HEK293 (cell line): ENCODE measurements at regions not wholly inside any gene's neighbourhood (a gene's known extent, or its start where the extent isn't known, plus 50 kb on each side); places are given as distances from the start of the nearest gene placed in this dataset.
"Not testable (repeated sequence)": the region's sequence is repeated elsewhere in the genome, so short reads cannot be mapped to it uniquely, and the experiment has no call there.

Experiments used
- RBAK ChIP-seq: fragments of 450-650 bp; formaldehyde crosslinking; IDR thresholded peaks from 2 replicates; pipeline ENCODE4 v1.5.1; 2016; ENCODE audit warnings: missing biosample characterization, missing genetic modification characterization
- YY1 ChIP-seq: fragments of 450-650 bp; formaldehyde crosslinking; IDR thresholded peaks from 2 replicates; pipeline ENCODE4 v1.5.1; 2018; ENCODE audit warnings: missing biosample characterization, missing genetic modification characterization
- ZBTB1 ChIP-seq: fragments of 450-650 bp; formaldehyde crosslinking; IDR thresholded peaks from 2 replicates; pipeline ENCODE4 v1.5.1; 2016; ENCODE audit warnings: missing biosample characterization, missing genetic modification characterization
- ZNF174 ChIP-seq: fragments of 450-650 bp; formaldehyde crosslinking; IDR thresholded peaks from 2 replicates; pipeline ENCODE4 v1.5.0; 2017; ENCODE audit warnings: missing biosample characterization, mild to moderate bottlenecking, missing genetic modification characterization
- ZNF274 ChIP-seq, 2 experiments: fragments of 200-500 bp in 1 of 2; fragments of 450-650 bp in 1 of 2; sonication (Bioruptor generic) in 1 of 2; formaldehyde crosslinking in 1 of 2; IDR thresholded peaks; 2 replicates each; pipeline versions ENCODE4 v1.5.1 to v1.6.1; 2014 to 2016; ENCODE audit warnings: borderline replicate concordance in 1 of 2, inconsistent platforms in 1 of 2, low read length in 1 of 2, missing biosample characterization in 1 of 2, missing genetic modification characterization in 1 of 2
- TF ChIP-seq, protein P1 (sequence below): fragments of 450-650 bp; formaldehyde crosslinking; IDR thresholded peaks from 2 replicates; pipeline ENCODE4 v1.5.1; 2016; ENCODE audit warnings: missing biosample characterization, missing genetic modification characterization
- TF ChIP-seq, protein P2 (sequence below): fragments of 450-650 bp; formaldehyde crosslinking; IDR thresholded peaks from 2 replicates; pipeline ENCODE4 v1.5.1; 2016; ENCODE audit warnings: missing biosample characterization, missing genetic modification characterization, low read depth
- TF ChIP-seq, protein P3 (sequence below): fragments of 450-650 bp; formaldehyde crosslinking; IDR thresholded peaks from 2 replicates; pipeline ENCODE4 v1.5.1; 2017; ENCODE audit warnings: missing biosample characterization, missing genetic modification characterization
- TF ChIP-seq, protein P4 (sequence below): fragments of 450-650 bp; formaldehyde crosslinking; IDR thresholded peaks from 2 replicates; pipeline ENCODE4 v1.5.1; 2016; ENCODE audit warnings: missing biosample characterization, missing genetic modification characterization

DNA sequence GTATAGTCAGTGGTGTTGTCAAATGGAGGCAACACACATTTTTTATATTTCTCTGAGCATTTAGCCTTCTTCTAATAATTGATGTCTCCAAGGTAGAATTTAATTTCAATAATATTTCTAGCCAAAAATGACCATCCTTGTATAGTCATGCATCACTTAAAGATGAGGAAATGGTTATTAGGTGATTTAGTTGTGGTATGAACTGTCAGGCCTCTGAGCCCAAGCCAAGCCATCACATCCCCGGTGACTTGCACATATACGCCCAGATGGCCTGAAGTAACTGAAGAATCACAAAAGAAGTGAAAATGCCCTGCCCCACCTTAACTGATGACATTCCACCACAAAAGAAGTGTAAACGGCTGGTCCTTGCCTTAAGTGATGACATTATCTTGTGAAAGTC is 115.6 kb upstream of the SMLR1 start:
- TF ChIP-seq, protein P1, sequence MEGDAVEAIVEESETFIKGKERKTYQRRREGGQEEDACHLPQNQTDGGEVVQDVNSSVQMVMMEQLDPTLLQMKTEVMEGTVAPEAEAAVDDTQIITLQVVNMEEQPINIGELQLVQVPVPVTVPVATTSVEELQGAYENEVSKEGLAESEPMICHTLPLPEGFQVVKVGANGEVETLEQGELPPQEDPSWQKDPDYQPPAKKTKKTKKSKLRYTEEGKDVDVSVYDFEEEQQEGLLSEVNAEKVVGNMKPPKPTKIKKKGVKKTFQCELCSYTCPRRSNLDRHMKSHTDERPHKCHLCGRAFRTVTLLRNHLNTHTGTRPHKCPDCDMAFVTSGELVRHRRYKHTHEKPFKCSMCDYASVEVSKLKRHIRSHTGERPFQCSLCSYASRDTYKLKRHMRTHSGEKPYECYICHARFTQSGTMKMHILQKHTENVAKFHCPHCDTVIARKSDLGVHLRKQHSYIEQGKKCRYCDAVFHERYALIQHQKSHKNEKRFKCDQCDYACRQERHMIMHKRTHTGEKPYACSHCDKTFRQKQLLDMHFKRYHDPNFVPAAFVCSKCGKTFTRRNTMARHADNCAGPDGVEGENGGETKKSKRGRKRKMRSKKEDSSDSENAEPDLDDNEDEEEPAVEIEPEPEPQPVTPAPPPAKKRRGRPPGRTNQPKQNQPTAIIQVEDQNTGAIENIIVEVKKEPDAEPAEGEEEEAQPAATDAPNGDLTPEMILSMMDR (tag by site-specific recombination), result not testable (repeated sequence)
- not testable (repeated sequence) for TF ChIP-seq YY1 (tag by site-specific recombination); ZNF174 (tag by site-specific recombination); RBAK; ZNF274 (IDR thresholded peaks at IDR 0.05; ENCODE audit: low read length); ZNF274 (tag by site-specific recombination; IDR thresholded peaks at IDR 0.05; ENCODE audit: borderline replicate concordance); ZBTB1 (tag by site-specific recombination)
- TF ChIP-seq, protein P2, sequence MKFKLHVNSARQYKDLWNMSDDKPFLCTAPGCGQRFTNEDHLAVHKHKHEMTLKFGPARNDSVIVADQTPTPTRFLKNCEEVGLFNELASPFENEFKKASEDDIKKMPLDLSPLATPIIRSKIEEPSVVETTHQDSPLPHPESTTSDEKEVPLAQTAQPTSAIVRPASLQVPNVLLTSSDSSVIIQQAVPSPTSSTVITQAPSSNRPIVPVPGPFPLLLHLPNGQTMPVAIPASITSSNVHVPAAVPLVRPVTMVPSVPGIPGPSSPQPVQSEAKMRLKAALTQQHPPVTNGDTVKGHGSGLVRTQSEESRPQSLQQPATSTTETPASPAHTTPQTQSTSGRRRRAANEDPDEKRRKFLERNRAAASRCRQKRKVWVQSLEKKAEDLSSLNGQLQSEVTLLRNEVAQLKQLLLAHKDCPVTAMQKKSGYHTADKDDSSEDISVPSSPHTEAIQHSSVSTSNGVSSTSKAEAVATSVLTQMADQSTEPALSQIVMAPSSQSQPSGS (tag by site-specific recombination), result not testable (repeated sequence)
- TF ChIP-seq, protein P3, sequence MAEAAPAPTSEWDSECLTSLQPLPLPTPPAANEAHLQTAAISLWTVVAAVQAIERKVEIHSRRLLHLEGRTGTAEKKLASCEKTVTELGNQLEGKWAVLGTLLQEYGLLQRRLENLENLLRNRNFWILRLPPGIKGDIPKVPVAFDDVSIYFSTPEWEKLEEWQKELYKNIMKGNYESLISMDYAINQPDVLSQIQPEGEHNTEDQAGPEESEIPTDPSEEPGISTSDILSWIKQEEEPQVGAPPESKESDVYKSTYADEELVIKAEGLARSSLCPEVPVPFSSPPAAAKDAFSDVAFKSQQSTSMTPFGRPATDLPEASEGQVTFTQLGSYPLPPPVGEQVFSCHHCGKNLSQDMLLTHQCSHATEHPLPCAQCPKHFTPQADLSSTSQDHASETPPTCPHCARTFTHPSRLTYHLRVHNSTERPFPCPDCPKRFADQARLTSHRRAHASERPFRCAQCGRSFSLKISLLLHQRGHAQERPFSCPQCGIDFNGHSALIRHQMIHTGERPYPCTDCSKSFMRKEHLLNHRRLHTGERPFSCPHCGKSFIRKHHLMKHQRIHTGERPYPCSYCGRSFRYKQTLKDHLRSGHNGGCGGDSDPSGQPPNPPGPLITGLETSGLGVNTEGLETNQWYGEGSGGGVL (tag by site-specific recombination), result not testable (repeated sequence)
- TF ChIP-seq, protein P4, sequence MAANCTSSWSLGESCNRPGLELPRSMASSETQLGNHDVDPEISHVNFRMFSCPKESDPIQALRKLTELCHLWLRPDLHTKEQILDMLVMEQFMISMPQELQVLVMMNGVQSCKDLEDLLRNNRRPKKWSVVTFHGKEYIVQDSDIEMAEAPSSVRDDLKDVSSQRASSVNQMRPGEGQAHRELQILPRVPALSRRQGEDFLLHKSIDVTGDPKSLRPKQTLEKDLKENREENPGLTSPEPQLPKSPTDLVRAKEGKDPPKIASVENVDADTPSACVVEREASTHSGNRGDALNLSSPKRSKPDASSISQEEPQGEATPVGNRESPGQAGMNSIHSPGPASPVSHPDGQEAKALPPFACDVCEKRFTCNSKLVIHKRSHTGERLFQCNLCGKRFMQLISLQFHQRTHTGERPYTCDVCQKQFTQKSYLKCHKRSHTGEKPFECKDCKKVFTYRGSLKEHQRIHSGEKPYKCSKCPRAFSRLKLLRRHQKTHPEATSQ (tag by site-specific recombination), result not testable (repeated sequence)
